ENCODE measurements at regions not wholly inside any gene's neighbourhood (a gene's known extent, or its start where the extent isn't known, plus 50 kb on each side); places are given as distances from the start of the nearest gene placed in this dataset.

GRCh38 chr10:29816801-29817558 is 182.2 kb upstream of the SVIL start:
- Histone ChIP-seq H4K20me1 (ENCODE audit: insufficient read depth, low read length) (no peaks in the 10 kb centered on the region), H3K27me3 (ENCODE audit: insufficient read depth, low read length, poor library complexity) (no peaks in the 10 kb centered on the region), H3K9me3 (ENCODE audit: insufficient read depth, low read length, severe bottlenecking) (no peaks in the 10 kb centered on the region), H3K4me1 (ENCODE audit: insufficient read depth, low read length) (peaks cover 14% of the 10 kb centered on the region), H3K4me2 (ENCODE audit: insufficient read depth, low read length) (no peak overlapping the region), H3K27ac (ENCODE audit: low read length) (no peak overlapping the region), H2AFZ (ENCODE audit: low read depth, low read length) (no peak overlapping the region), H3K79me2 (ENCODE audit: insufficient read depth, low read length) (no peaks in the 10 kb centered on the region), H3K36me3 (ENCODE audit: insufficient read depth, low read length) (no peaks in the 10 kb centered on the region), H3K9ac (ENCODE audit: low read depth, low read length) (no peak overlapping the region), H3K4me3 (ENCODE audit: low read depth in 1 of 2, low read length in 2 of 2) (no peak overlapping the region)
- TF ChIP-seq EZH2 (IDR thresholded peaks at IDR 0.05; ENCODE audit: borderline replicate concordance, low read depth, low read length, severe bottlenecking) = no peak
- TF ChIP-seq CTCF (IDR thresholded peaks at IDR 0.05; ENCODE audit: borderline replicate concordance, extremely low read depth, low read length, poor library complexity, severe bottlenecking) = no peak
- DNase-seq = no peak
- no peak for ATAC-seq (ENCODE audit: insufficient read depth, low read depth)

- no peaks in the 10 kb centered on the region for H3K27me3 ChIP-seq (ENCODE audit: insufficient read depth, low read length, poor library complexity)
- H3K4me2 ChIP-seq (ENCODE audit: insufficient read depth, low read length) = no peak overlapping the region
- no peak overlapping the region for H3K27ac ChIP-seq (ENCODE audit: low read length)
- H3K9ac ChIP-seq (ENCODE audit: low read depth, low read length) = no peak overlapping the region
- H3K4me3 ChIP-seq (ENCODE audit: low read depth in 1 of 2, low read length in 2 of 2) = no peak overlapping the region
- no peaks in the 10 kb centered on the region for H3K36me3 ChIP-seq (ENCODE audit: insufficient read depth, low read length)
- H4K20me1 ChIP-seq (ENCODE audit: insufficient read depth, low read length) = no peaks in the 10 kb centered on the region
- no peak for DNase-seq
- no peaks in the 10 kb centered on the region for H3K9me3 ChIP-seq (ENCODE audit: insufficient read depth, low read length, severe bottlenecking)
- H3K79me2 ChIP-seq (ENCODE audit: insufficient read depth, low read length) = no peaks in the 10 kb centered on the region
- H2AFZ ChIP-seq (ENCODE audit: low read depth, low read length) = no peak overlapping the region
- peaks cover 28% of the 10 kb centered on the region for H3K4me1 ChIP-seq (ENCODE audit: insufficient read depth, low read length)
- ATAC-seq (ENCODE audit: insufficient read depth, low read depth) = no peak
- TF ChIP-seq EZH2 (IDR thresholded peaks at IDR 0.05; ENCODE audit: borderline replicate concordance, low read depth, low read length, severe bottlenecking) (no peak), CTCF (IDR thresholded peaks at IDR 0.05; ENCODE audit: borderline replicate concordance, extremely low read depth, low read length, poor library complexity, severe bottlenecking) (no peak)
Measured at GRCh38 chr10:29815572-29815971, 180.8 kb upstream of the SVIL start.

GRCh38 chr10:29811751-29812427 is 177.1 kb upstream of the SVIL start:
- peaks cover 30% of the 10 kb centered on the region for H3K4me1 ChIP-seq (ENCODE audit: insufficient read depth, low read length)
- H3K27ac ChIP-seq (ENCODE audit: low read length) = peak overlapping the region; percentile 88
- H3K79me2 ChIP-seq (ENCODE audit: insufficient read depth, low read length) = no peaks in the 10 kb centered on the region
- peak overlapping the region in 1 of 2 experiments; percentile 26; a peak in 2 of 4 replicates for H3K4me3 ChIP-seq (ENCODE audit: low read depth in 1 of 2, low read length in 2 of 2)
- TF ChIP-seq CTCF (IDR thresholded peaks at IDR 0.05; ENCODE audit: borderline replicate concordance, extremely low read depth, low read length, poor library complexity, severe bottlenecking) = no peak
- no peak for TF ChIP-seq EZH2 (IDR thresholded peaks at IDR 0.05; ENCODE audit: borderline replicate concordance, low read depth, low read length, severe bottlenecking)
- DNase-seq = peak; percentile 73
- ATAC-seq (ENCODE audit: insufficient read depth, low read depth) = peak; percentile 94
- no peaks in the 10 kb centered on the region for H3K9me3 ChIP-seq (ENCODE audit: insufficient read depth, low read length, severe bottlenecking)
- no peaks in the 10 kb centered on the region for H3K36me3 ChIP-seq (ENCODE audit: insufficient read depth, low read length)
- no peaks in the 10 kb centered on the region for H3K27me3 ChIP-seq (ENCODE audit: insufficient read depth, low read length, poor library complexity)
- H3K4me2 ChIP-seq (ENCODE audit: insufficient read depth, low read length) = peak overlapping the region; percentile 65
- H4K20me1 ChIP-seq (ENCODE audit: insufficient read depth, low read length) = no peaks in the 10 kb centered on the region
- peak overlapping the region; percentile 37 for H3K9ac ChIP-seq (ENCODE audit: low read depth, low read length)
- peak overlapping the region; percentile 67 for H2AFZ ChIP-seq (ENCODE audit: low read depth, low read length)

All from DND-41 (cell line).